ENCODE measurements at regions not wholly inside any gene's neighbourhood (a gene's known extent, or its start where the extent isn't known, plus 50 kb on each side); places are given as distances from the start of the nearest gene placed in this dataset.

DNA sequence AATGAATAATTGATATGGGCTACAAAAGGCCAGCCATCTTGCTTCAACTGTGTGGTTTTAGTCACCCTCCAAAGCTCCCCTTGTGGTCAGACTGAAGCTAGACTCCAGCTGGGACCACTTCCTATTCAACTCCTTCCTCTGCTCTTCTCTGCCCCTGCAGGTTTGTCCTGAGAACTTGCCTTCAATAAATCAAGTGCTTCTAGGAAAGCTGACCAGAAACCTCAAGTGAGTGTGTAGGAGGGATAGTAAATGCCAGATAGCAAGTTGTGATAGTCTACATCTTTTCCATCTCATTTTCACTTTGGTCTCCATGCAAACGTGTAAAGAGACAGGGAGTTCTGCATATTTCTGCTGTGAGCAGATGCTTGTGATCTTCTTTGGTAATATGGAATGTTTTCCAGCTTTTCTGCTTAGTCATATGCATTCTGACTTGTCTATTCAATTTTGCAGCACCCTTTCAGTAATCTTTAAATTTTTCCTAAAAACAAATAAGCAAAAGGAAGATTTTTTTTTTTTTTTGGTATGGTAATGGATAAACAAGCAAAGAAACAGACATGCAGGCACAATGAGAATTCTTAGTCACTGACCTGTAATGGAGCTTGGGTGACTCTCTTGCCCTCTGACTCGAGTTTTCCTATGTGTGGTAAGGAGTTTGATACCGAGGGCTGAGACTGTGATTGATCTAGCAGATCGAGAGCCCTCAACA lies 201.3 kb upstream of the BTBD3 start:
- DNase-seq, result no peak

DNA sequence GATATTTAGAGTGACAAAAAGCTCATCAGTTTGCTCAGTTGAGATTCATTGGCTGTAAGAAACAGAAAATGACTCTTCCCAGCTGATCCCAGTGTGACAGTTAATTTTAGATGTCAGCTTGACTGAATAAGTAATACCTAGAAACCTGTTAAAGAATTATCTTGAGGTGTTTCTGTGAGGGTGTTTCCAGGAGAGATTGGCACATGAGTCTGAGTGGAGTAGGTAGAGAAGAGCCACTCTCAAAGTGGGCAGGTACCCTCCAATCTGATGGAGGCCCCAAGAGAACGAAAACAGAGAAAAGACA lies 200.8 kb upstream of the BTBD3 start:
- DNase-seq, result no peak

DNA sequence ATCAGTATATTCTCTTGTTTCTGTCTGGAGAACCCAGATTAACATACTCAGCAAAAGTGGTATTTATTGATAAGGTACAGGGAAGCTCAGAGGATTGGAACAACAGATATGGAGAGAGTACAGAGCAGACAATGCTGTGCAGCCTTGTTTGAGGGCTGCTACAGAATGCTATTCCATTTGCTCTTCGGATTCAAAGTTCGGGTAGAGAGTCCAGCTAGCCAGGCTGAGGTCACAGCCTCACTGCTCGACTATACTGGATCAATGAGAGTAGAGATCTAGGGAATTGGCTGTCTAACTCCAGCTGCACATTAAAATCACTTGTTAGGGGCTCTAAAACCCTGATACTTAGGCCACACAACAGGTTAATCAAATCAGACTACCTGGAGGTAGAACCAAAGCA lies 200.1 kb upstream of the BTBD3 start:
- no peak for DNase-seq

DNA sequence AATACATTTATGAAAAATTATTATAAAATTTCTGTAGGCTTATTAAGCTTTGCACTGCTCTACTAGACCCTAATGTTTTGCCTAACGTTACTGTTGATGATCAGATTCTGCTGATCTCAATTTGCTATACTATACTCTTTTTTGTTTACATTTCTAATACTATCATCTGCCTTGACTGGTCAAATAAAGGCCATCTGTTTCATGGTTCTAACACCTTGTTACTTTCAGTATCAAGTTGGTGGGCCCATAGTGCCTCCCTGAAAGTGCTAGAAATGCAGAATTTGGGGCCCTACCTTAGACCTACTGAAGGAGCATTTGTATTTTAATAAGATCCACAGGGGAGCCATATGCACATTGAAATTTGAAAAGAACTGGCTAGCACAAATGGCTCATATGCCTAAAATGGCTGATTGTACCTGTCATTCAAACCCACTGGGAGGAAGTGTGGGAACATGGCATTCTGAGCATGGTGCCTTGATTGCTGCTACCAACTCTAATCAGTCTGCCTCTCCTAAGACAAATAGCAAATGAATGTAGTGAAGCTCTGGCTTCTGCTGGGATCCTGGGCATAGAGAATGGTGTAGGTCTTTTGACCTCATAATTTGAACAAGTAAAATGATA lies 199.1 kb upstream of the BTBD3 start:
- DNase-seq, result no peak

DNA sequence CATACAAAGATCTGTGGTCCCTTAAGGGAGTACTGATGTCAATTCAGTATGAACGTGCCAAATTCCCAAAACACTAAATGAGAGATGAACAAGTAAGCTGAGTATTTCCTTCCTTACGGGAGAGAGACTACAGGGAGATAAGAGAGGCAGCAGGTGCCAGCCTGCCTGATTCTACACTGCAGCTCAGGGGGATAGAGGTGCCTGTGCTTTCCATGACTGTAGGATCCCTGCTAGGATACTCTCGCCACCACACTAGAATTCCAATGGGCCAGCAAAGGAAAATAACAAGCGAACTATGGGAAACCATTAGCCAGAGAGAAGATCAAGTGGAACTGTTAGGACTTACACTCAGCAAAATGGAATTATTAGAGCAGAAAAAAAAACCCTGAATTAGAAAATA lies 198.5 kb upstream of the BTBD3 start:
- no peak for DNase-seq

DNA sequence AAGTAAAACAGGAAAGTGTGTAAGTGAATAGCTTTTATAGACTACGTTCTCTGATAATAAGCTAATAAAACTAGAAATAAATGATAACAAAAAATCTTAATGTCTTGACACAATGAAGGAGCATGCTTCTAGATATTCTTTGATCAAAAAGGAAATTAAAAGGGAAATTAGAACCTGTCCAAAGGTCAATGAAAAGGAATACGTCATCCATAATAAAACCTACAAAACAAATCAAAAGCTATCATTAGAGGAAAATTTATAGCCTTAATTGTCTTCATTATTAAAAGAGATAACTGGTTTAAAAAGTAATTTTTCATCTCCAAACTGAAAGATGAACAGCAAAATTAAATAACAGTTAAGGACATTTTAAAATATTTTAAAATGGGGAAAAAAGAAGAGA lies 196.3 kb upstream of the BTBD3 start:
- no peak for DNase-seq

DNA sequence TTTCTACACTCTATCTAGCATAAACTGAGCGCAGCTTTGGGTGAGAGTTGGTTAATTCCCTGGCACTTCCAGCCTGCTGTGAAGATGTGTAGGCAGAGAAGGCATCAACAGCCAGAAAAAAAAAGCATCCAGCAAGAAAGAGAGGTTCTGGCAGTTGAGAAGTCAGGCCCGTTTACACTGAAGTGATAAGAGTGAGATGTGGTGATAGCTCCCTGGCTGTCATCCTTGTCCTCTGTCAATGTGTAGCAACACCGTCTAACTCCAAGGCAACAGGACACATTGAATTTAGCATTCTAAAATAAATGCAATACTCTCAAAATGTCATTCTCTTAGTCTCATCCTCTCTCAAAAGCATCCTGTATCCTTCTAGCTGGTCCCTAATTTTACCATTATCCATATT lies 193.6 kb upstream of the BTBD3 start:
- DNase-seq, result no peak

DNA sequence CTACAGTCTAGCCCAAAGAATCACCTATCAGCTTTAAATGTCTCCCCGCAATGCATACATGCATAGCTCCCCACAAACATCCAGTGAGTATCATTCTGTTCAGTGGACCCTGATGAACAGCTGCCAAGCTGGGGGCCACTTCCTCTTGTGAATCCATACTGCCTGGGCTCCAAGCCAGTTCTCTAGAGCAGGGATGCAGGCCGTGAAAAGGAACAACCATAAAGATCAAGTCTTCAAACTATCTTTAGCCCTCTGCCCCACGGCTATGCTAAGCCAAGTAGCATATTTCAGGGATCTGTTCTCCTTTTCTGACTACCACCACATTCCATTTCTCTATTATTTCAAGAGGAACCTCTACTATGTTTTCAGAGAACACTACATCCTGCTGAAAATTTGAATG lies 191.7 kb upstream of the BTBD3 start:
- no peak for DNase-seq

DNA sequence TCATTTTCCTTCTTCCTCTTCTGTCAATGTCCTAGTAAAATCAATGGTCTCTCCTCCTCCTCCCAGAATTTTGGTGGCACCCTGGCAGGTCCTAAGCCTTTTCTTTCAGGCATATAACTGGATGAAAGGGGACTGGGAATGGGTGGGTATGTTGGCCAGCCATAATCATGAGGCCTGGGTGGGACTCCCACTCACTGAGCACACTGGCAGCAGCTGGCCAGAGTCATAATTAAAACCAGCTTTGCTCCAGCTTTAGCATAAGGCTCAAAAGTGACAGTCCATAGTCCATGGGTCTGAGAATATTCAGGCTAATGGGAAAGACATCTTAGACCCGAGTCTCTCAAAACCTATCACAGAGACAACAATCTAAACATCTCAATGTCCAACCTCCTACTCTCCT lies 190.0 kb upstream of the BTBD3 start:
- no peak for DNase-seq

DNA sequence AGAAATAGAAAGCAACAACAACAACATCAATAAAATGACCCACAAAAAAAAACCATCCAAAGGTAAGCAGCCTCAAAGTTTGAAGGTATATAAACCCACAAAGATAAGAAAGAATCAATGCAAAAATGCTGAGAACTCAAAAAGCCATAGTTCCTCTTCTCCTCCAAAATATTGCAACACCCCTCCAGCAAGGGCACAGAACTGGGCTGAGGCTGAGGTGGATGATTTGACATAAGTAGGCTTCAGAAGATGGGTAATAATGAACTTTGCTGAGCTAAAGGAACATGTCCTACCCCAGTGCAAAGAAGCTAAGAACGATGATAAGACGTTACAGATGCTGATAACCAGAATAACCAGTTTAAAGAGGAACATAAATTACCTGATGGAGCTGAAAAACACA lies 188.8 kb upstream of the BTBD3 start:
- no peak for DNase-seq

DNA sequence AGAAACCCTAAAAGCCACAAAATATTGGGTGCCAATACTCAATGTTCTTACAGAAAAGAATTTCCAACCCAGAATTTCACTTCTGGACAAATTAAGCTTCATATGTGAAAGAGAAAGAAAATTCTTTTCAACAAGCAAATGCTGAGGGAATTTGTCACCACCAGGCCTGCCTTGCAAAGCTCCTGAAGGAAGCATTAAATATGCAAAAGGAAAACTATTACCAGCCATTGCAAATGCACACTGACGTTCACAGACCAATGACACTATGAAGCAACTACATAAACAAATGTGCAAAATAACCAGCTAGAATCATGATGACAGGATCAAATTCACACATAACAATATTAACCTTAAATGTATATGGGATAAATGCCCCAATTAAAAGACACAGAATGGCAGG lies 187.9 kb upstream of the BTBD3 start:
- DNase-seq, result no peak

DNA sequence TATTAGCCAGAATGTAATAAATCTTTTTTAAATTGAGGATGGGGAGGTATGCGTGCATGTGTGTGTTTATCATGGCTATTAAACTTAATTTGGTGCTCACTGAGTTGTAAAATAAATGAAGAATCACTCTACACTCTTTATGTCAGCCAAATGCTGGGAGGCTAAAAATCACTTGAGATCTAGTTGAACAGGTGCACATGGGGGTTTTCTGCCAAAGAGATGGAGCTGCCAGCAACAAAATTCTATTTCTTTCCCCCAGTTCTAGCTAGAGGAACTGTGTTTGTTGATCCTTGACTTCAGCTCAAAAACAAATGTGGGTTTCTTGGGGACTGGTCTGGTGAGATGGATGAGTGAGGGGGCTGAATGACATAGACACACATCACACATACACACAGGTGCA lies 183.3 kb upstream of the BTBD3 start:
- no peak for DNase-seq

DNA sequence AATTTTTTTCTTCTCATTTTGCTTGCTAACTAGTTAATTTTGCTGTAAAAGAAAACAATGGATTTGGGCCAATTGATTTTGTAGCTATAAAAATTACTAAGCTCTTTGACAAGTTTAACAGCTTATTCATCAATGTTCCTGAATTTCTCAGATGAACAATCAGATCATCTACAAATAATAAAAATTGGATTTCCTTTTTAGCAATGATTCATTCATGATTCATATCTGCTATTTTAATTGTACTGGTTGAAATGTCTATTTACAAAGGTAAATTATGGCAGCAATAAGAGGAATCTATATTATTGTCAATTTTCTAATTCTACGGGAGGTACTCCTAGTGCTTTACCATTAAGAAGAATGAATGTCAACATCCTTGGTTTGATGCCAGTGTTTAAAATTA lies 178.8 kb upstream of the BTBD3 start:
- no peak for DNase-seq

DNA sequence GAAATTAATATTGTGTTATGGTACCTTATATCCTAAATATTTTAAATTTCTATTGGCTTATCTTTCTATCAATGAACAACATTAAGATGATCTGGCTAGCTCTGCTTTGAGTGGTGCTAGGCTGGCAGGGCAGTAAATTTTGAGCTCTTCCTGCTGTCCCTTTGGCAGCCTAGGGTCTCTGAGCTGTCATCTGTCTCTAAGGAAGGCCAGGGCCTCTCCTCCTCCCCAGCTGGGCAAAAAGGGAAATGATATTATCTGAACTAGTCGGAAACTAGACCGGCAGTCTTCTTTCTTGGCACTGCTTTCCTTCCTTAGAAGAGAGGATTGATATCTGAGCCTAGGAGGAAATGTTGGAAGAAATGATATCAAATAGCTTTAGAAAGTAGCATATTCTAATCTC lies 176.7 kb upstream of the BTBD3 start:
- no peak for DNase-seq

DNA sequence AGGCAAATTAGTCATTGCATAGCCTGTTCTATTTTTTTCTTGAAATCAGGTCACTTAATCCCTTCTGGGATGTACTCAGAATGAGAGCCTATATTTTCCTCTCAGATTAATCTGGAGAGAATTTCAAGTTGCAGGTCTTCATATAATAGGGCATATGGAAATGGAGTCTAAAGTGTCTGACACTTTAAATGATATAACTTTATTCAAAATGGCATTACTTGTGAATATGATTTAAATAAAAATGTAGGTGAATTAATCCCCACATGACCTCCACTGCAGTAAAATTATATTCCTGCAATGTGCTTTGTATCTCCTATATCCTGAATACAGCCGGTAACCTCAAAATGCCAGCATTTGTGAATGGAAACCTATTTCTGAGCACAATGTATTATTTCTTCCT lies 172.5 kb upstream of the BTBD3 start:
- DNase-seq, result no peak

DNA sequence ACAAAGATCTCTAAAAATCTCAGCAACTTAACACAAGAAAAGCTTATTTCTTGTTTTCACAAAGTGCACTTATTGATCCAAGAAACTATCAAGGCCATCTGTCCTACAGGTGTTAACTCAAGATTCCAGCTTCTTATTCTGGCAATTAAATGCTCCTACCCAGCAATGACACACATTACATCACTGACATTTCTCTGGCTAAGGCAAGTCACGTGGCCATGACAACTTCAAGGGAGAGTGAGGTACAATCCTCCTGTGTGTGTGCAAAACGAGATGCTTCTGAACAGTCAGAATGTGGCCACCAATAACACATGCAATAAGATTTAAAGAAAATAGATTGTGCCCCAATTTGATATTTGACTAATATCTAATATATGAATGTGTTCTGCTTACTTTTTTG lies 169.3 kb upstream of the BTBD3 start:
- DNase-seq, result no peak

DNA sequence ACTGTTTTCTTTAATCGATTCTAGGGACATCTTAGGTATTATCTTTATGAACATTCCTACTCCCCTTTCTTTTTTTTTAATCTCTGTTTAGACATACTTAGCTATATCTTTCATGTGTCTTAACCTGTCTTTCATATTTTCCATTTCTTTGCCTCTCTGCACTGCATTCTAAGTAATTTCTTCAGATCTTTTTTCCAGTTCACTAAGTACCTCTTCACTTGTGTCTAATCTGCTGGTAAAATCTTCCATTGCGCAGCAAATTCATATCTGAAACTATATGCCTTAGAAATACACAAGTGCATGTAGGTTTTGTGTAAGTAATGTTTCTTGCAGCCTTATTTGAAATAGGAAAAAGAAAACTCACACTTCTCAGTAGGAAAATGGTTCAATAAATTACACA lies 165.4 kb upstream of the BTBD3 start:
- DNase-seq, result no peak

DNA sequence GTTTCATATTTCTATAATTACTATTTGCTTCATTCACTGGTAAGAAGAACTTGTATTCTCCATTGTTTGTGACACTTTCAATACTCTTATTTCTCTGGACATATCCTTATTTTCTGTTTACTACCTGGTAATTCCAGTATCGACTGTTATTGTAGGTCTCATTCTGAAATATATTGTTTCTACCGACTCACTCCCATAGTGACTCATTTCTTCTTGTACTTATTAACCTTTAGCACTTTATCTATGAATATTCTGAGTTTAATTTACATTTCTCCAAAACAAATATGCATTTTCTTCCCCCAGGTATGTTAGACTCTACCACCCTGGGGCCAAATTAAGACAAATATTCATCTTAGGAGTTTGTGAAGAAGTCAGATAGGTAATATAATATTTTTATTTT lies 164.5 kb upstream of the BTBD3 start:
- no peak for DNase-seq

DNA sequence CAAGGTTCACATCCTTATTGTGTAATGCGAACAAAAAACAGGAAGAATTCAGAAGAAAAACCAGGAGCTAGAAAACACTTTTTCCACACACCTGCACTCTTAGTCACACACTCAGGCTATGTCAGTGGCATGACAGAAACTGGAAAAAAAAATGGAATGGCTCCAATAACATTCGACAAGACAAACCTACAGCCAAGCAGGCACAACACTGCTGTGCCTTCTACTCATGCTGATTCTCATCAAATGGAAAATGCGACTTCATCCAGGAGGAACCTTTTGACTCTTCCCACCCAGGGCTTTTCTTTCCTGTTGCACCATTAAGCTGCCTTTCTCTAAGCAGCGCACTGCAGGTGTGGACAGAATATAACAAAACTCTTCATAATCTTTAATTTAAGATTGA lies 163.2 kb upstream of the BTBD3 start:
- no peak for DNase-seq

DNA sequence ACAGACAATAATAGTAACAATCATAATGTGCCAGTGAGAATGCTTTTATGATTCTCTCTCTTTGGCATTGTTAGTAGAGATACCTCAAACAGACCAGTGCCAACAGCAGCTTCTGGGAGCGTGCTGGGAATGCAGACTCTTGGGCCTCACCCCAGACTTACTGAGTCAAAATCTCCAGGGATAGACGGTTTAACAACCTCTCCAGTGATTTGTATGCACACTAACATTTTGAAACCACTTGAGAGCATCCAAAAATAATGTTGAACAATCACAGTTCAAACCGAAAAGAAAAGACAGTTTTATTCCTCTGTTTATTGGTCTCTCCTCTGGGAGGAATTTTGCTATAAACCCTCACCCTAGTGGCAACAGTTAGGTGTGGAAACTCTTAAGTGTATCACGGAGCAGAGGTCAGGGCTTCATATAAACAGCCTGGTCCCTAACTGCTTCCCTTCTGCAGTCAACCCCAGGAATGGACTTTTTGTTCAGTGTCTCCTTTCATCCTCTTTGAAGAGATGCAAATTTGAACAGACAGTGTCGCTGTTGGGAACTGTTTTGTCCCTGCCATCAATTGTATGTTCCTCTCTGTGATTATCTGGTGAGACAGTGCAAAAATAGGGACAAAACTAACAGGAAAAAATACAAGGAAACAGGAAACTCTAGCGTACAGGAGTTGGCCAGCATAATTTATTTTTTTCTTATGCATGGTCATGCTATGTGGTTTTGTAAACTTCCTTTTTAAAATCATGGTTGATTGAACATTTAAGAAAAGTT lies 162.4 kb upstream of the BTBD3 start:
- no peak for DNase-seq

DNA sequence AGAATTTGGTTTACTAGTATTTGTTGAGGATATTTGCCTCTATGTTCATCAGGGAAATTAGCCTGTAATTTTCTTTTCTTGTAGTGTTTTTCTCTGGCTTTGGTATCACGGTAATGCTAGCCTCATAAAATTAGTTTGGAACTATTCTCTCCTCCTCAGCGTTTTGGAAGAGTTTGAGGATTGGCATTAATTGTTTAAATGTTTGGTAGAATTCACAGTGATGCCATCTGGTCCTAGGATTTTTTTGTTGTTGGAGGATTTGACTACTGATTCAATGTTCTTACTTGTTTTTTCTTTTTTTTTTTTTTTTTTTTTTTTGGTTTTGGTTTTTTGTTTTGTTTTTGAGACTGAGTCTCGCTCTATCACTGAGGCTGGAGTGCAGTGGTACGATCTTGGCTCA lies 156.2 kb upstream of the BTBD3 start:
- DNase-seq, result no peak

DNA sequence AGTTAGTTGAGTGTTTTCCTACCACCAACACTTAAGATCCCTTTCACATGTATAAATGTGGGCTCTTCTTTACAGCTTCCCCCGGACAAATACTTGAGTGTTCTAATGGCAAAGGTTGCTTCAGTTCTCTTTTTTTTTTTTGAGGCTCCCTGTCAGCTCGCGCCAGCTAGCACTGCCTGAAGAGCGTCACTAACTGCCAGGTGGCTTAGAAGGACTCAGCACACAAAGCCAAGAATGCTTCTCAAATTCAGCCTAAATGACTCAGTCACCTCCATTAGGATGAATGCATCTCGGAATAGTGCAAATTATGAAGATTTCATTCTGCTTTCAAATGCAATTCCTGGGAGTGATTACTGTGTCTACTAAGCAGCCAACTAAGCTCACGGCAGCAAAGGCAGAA lies 150.7 kb upstream of the BTBD3 start:
- DNase-seq, result no peak

DNA sequence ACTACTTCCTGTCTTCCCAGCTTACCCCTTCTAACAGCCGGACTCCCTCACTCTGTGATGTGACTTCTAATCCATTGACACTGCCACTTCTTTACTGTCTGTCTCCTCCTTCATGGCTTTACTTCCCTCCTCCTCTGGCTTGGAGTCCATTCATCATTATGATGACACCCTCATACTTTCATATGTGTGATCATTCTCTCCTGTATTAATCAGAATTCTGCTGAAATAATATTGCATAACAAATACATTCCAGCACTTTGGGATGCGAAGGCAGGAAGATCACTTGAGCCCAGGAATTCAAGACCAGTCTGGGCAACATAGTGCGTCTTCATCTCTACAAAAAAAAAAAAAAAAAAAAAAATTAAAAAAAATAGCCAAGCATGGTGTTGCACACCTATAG lies 147.9 kb upstream of the BTBD3 start:
- no peak for DNase-seq

DNA sequence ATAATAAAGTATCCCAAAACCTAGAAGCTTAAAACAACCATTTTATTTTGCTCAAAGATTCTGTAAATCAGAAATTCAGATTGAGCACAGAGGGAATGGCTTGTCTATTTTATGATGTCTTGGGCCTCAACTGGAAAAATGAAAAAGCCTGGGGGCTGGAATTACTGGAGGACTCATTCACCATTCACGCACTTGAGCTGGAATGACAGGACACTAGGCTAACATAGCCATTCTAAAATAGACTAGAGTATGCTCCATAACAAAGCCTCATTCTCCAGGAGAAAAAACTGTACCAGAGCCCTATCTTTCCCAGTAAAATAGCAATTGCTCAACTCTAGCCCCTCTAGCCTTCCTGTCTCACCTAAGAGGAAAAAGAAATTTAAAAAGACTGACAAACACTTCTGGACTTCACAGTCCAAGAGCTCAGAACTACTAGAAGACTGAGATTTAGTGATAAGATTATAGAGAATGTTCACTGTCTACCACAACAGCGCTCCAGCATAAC lies 145.4 kb upstream of the BTBD3 start:
- no peak for DNase-seq

DNA sequence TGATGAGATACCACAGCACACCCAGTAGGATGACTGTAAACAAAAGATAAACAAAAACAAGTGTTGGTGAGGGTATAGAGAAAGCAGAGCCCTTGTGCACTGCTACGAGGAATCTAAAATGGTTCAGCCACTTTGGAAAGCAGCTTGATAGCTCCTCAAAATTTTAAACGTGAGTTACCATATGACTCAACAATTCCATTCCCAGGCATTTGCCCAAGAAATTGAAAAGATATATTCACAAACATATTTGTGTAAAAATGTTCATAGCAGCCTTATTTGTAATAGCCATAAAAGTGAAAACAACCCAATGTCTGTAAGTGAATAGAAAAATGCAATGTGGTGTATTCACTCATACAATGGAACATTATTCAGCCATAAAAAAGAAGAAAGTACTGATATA lies 141.0 kb upstream of the BTBD3 start:
- no peak for DNase-seq
